ENCODE measurements at regions not wholly inside any gene's neighbourhood (a gene's known extent, or its start where the extent isn't known, plus 50 kb on each side); places are given as distances from the start of the nearest gene placed in this dataset.

DNA sequence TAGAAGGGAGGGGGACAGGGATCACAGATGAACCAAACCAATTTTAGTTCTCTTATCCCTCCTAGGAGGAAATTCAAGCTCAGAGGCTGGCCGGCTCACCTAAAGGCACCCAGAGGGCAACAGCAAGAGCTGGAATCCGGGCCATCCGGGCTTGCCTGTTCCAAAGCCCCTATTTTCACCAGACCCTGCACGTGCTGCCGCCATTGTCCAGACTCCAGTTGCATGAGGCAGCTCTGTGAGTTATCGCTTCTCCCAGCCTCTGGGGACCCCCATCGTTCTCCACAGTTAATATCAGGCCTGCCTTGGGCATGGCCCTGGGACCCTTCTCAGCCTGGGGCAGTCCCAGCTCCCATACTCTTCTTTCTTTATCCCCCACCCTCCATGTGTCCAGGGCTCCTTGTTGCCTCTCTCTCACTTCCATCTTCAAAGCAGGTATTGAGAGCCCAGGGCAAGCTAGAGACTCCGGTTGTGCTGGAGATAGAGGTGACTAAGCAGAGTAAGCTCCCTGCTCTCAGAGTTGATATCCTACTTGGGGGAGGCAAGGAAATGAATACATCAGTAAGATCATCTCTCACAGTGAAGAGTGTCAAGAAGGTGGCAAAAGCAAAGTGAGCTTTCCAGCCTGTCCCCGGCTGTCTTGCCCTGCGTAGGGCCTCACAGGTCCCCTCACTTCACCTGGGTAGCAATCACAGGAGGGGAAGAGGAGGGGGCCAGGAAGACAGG lies 322.8 kb downstream of the UACA start:
- Histone ChIP-seq H3K36me3 (ENCODE audit: control insufficient read depth, insufficient read depth, low read length) (no peaks in the 10 kb centered on the region), H3K4me3 (ENCODE audit: low read depth, low read length) (no peak overlapping the region), H3K9me3 (ENCODE audit: control insufficient read depth, insufficient read depth, low read length) (no peaks in the 10 kb centered on the region), H3K27me3 (ENCODE audit: control insufficient read depth, insufficient read depth, low read length) (no peaks in the 10 kb centered on the region; the same call in 1 of the 2 replicates), H3K9ac (ENCODE audit: low read depth, low read length) (no peak overlapping the region), H3K4me1 (ENCODE audit: control insufficient read depth, insufficient read depth, low read length) (peaks cover 11% of the 10 kb centered on the region), H3K27ac (ENCODE audit: low read depth, low read length) (no peak overlapping the region)

DNA sequence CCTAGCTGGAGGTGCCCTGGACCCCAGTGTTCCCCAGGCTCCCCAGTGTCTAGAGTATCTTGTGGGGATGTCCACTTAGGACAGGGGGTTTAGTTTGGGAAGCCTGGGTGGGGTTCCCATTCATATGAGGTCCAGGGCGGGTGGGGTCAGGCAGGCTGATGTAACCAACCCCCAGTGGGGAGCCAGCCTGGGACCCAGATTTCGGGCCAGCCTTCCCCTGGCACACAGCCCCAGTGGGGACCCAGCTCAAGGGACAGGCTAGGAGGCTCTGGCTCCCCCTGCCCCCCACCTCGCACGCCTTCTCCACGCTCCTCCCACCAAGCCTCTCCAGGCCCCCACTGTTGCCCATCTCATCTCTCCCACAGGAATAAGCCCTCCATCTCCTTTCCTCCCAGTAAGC lies 323.5 kb downstream of the UACA start:
- Histone ChIP-seq H3K9me3 (ENCODE audit: control insufficient read depth, insufficient read depth, low read length) (no peaks in the 10 kb centered on the region), H3K27ac (ENCODE audit: low read depth, low read length) (no peak overlapping the region), H3K4me1 (ENCODE audit: control insufficient read depth, insufficient read depth, low read length) (peaks cover 18% of the 10 kb centered on the region), H3K36me3 (ENCODE audit: control insufficient read depth, insufficient read depth, low read length) (no peaks in the 10 kb centered on the region), H3K27me3 (ENCODE audit: control insufficient read depth, insufficient read depth, low read length) (no peaks in the 10 kb centered on the region; the same call in 1 of the 2 replicates), H3K9ac (ENCODE audit: low read depth, low read length) (no peak overlapping the region), H3K4me3 (ENCODE audit: low read depth, low read length) (no peak overlapping the region)

DNA sequence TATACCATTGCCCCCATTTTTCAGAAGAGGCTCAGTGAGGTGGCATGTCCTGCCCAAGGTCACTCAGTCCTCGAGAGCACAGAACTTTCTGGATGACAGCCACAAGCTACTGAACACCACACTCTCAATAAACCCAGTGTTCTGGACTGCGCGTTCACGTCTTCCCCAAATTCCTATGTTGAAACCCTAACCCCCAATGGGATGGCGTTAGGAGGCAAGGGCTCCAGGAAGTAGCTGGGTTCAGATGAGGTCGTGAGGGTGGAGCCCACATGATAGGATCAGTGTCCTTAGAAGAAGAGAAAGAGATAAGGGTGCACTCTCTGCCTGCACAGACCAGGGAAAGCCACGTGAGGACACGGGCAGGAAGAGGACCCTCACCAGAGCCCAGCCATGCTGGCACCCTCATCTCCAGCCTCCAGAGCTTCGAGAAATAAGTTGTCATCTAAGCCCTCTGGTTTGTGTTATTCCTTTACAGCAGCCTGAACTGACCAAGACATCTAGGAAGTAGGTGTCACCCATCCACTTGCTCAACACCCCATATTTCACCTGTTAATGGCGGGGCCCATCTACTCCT lies 324.0 kb downstream of the UACA start:
- no peaks in the 10 kb centered on the region; the same call in 1 of the 2 replicates for H3K27me3 ChIP-seq (ENCODE audit: control insufficient read depth, insufficient read depth, low read length)
- H3K27ac ChIP-seq (ENCODE audit: low read depth, low read length), result no peak overlapping the region
- peaks cover 18% of the 10 kb centered on the region for H3K4me1 ChIP-seq (ENCODE audit: control insufficient read depth, insufficient read depth, low read length)
- H3K9ac ChIP-seq (ENCODE audit: low read depth, low read length), result no peak overlapping the region
- H3K4me3 ChIP-seq (ENCODE audit: low read depth, low read length), result no peak overlapping the region
- no peaks in the 10 kb centered on the region for H3K9me3 ChIP-seq (ENCODE audit: control insufficient read depth, insufficient read depth, low read length)
- no peaks in the 10 kb centered on the region for H3K36me3 ChIP-seq (ENCODE audit: control insufficient read depth, insufficient read depth, low read length)

DNA sequence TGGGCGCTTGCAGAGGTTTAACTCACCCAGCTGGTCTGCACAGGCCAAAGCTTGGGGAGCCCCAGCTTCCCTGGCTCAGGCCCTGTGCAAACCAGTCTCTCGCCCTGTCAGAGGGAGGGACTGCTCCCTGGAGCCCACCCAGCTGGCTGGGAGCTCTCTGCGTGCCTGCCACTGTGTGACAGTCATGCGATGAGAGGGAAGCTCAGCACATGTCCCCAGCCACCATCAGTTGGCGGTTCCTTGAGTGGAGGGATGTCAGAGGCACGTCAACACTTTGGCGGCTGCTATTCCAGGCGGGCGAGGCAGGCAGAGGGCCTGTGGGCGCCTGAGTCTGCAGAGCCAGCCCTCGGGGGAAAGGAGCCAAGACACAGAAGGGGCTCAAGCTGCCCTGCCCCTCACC lies 324.6 kb downstream of the UACA start:
- Histone ChIP-seq H3K27ac (ENCODE audit: low read depth, low read length) (no peak overlapping the region), H3K4me3 (ENCODE audit: low read depth, low read length) (no peak overlapping the region), H3K9ac (ENCODE audit: low read depth, low read length) (no peak overlapping the region), H3K27me3 (ENCODE audit: control insufficient read depth, insufficient read depth, low read length) (no peaks in the 10 kb centered on the region; the same call in 1 of the 2 replicates), H3K4me1 (ENCODE audit: control insufficient read depth, insufficient read depth, low read length) (peaks cover 13% of the 10 kb centered on the region), H3K36me3 (ENCODE audit: control insufficient read depth, insufficient read depth, low read length) (no peaks in the 10 kb centered on the region), H3K9me3 (ENCODE audit: control insufficient read depth, insufficient read depth, low read length) (no peaks in the 10 kb centered on the region)

DNA sequence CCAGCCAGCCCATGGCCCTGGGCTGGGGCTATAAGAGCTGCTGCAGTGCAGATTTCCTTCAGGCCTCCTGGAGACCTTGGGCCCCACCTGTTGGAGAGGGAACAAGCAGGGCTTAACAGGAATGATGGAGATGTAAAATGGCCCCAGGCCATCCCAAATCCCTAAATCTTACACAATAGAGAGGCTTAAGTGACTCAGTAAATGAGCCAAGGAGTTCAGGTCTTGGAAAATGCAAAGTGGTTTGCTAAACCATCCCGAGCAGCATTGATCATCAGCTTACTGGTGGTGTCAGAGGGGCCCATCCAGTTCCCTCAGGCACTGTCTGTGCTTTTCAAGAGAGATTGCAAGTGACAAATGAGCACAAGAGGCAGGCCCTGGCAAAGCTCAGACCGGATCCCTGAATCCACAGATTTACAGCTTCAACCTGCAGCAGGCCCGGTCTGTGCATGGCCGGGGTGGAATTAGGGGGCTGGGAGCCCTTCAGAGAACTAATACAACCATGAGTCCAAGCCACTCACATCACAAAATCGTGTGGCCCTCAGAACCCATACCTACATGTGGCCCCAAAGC lies 325.4 kb downstream of the UACA start:
- no peak overlapping the region for H3K9ac ChIP-seq (ENCODE audit: low read depth, low read length)
- H3K27ac ChIP-seq (ENCODE audit: low read depth, low read length), result peak overlapping the region; percentile 34
- H3K9me3 ChIP-seq (ENCODE audit: control insufficient read depth, insufficient read depth, low read length), result no peaks in the 10 kb centered on the region
- no peaks in the 10 kb centered on the region for H3K36me3 ChIP-seq (ENCODE audit: control insufficient read depth, insufficient read depth, low read length)
- no peak overlapping the region for H3K4me3 ChIP-seq (ENCODE audit: low read depth, low read length)
- peaks cover 7% of the 10 kb centered on the region; the same call in 1 of the 2 replicates for H3K4me1 ChIP-seq (ENCODE audit: control insufficient read depth, insufficient read depth, low read length)
- no peaks in the 10 kb centered on the region; the same call in 1 of the 2 replicates for H3K27me3 ChIP-seq (ENCODE audit: control insufficient read depth, insufficient read depth, low read length)

DNA sequence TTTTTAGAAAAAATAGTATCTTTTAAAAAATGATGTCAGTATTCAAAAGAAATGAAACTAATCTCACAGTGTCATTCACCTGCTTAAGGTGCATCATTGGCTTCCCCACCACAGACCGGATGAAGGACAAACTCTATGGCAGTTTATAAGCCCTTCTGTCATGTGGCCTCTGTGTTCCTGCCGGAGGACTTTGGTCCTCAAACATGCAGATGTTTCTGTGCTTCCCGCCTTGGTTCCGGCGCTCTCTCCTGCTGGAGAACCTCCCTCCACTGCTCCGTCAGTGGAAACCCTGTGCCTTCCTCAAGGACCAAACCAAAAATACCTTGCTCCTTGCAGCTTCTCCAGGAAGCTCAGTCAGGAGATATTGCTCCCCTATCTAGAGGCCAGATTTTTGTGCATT lies 326.3 kb downstream of the UACA start:
- Histone ChIP-seq H3K36me3 (ENCODE audit: control insufficient read depth, insufficient read depth, low read length) (no peaks in the 10 kb centered on the region), H3K9me3 (ENCODE audit: control insufficient read depth, insufficient read depth, low read length) (no peaks in the 10 kb centered on the region), H3K9ac (ENCODE audit: low read depth, low read length) (no peak overlapping the region), H3K27me3 (ENCODE audit: control insufficient read depth, insufficient read depth, low read length) (no peaks in the 10 kb centered on the region; the same call in 1 of the 2 replicates), H3K4me3 (ENCODE audit: low read depth, low read length) (no peak overlapping the region), H3K4me1 (ENCODE audit: control insufficient read depth, insufficient read depth, low read length) (peaks cover 7% of the 10 kb centered on the region; the same call in 1 of the 2 replicates), H3K27ac (ENCODE audit: low read depth, low read length) (no peak overlapping the region)

DNA sequence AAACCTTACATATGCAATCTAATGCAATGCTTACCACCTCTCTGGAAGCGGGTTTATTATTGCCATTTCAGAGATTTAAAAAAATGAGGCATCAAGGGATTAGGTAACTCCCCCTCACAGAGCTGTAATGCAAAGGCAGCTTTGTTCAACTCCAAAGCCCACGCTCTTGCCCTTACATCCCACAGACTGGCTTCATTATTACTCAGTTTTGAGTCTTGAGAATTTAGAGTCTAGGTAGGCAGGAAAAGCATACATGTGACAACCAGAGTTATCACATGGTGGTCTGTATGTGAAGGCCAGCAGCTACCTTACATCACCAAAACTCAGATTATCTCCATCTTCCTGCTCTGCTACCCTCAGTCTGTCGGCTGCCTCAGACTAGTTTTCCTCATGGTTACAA lies 326.9 kb downstream of the UACA start:
- peaks cover 7% of the 10 kb centered on the region; the same call in 1 of the 2 replicates for H3K4me1 ChIP-seq (ENCODE audit: control insufficient read depth, insufficient read depth, low read length)
- H3K27ac ChIP-seq (ENCODE audit: low read depth, low read length), result no peak overlapping the region
- H3K36me3 ChIP-seq (ENCODE audit: control insufficient read depth, insufficient read depth, low read length), result no peaks in the 10 kb centered on the region
- no peaks in the 10 kb centered on the region for H3K9me3 ChIP-seq (ENCODE audit: control insufficient read depth, insufficient read depth, low read length)
- no peak overlapping the region for H3K4me3 ChIP-seq (ENCODE audit: low read depth, low read length)
- no peak overlapping the region for H3K9ac ChIP-seq (ENCODE audit: low read depth, low read length)
- H3K27me3 ChIP-seq (ENCODE audit: control insufficient read depth, insufficient read depth, low read length), result no peaks in the 10 kb centered on the region

DNA sequence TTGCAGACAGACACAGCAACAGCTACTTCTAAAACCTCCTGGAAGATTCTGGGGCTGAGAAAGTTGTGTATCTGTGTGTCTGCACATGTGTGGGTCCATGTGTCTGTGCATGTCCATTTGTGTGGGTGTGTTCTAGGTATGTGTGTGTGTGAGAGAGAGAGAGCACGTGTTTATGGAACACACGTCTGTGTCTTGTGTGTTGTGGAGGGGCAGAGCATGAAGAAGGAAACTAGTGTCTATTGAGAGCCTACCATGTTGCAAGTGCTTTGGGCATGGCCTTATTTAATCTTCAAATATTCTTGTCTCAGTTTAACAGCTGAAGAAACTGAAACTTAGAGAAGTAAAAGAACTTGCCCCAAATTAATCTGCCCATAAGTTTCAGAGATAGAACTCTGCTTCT lies 327.5 kb downstream of the UACA start:
- H3K27ac ChIP-seq (ENCODE audit: low read depth, low read length), result no peak overlapping the region
- no peaks in the 10 kb centered on the region for H3K9me3 ChIP-seq (ENCODE audit: control insufficient read depth, insufficient read depth, low read length)
- H3K36me3 ChIP-seq (ENCODE audit: control insufficient read depth, insufficient read depth, low read length), result no peaks in the 10 kb centered on the region
- H3K27me3 ChIP-seq (ENCODE audit: control insufficient read depth, insufficient read depth, low read length), result no peaks in the 10 kb centered on the region
- no peak overlapping the region for H3K4me3 ChIP-seq (ENCODE audit: low read depth, low read length)
- H3K4me1 ChIP-seq (ENCODE audit: control insufficient read depth, insufficient read depth, low read length), result peaks cover 7% of the 10 kb centered on the region; the same call in 1 of the 2 replicates
- no peak overlapping the region for H3K9ac ChIP-seq (ENCODE audit: low read depth, low read length)

DNA sequence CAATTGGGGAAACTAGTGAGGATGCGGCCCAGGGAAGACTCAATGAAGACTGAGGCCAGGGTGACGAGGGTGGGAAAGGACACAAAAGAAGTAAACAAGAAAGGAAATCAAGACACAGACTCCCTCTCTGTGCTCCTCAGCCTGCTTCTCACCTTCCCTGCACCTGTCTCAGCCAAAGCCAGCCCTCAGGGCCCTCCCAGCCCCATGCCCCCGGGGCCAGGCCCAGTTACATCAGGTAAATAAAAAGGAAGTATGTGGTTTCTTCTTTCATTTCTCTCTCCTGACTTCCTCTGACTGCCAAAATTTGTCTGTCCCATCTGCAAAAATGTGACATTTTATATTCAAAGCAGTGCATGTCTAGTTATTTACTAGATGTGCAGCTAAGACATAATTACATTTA lies 328.0 kb downstream of the UACA start:
- Histone ChIP-seq H3K9ac (ENCODE audit: low read depth, low read length) (no peak overlapping the region), H3K27ac (ENCODE audit: low read depth, low read length) (no peak overlapping the region), H3K36me3 (ENCODE audit: control insufficient read depth, insufficient read depth, low read length) (no peaks in the 10 kb centered on the region), H3K9me3 (ENCODE audit: control insufficient read depth, insufficient read depth, low read length) (no peaks in the 10 kb centered on the region), H3K4me3 (ENCODE audit: low read depth, low read length) (no peak overlapping the region), H3K4me1 (ENCODE audit: control insufficient read depth, insufficient read depth, low read length) (peaks cover 7% of the 10 kb centered on the region; the same call in 1 of the 2 replicates), H3K27me3 (ENCODE audit: control insufficient read depth, insufficient read depth, low read length) (no peaks in the 10 kb centered on the region)

DNA sequence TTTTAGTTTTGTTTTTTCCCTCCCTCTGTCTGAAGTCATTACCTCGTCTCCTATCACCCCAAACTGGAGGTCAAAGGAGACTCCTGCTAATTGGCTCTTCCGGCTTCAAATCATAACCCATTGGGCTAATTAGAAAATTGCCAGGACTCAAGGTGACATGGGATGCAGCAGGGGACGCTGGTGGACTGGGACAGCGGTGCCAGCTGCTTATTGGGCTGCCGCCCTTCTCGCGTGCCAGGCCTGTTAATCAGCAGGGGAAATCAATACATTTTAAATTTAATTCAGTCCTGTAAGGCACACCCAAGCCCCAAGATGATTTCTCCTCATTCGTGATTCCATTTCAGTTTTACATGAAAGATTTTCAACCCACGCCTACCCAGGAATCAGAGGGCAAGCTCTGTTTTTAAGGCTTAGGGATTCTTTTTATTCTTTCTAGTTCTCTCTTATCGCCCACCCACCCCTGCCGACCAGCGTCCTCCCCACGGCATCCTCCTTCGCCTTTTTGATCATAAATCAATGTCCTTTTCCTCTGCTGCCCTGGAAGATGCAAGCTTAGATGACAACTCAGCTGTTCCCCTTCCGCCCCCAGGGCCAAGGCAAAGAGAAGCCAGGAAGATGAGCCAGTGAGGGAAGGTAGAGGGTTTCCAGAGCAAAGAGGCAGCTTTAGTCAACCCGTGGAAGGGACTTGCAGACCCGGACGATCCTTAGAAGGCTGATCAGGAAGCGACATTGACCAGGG lies 329.6 kb downstream of the UACA start:
- no peak overlapping the region for H3K4me3 ChIP-seq (ENCODE audit: low read depth, low read length)
- no peaks in the 10 kb centered on the region for H3K27me3 ChIP-seq (ENCODE audit: control insufficient read depth, insufficient read depth, low read length)
- no peak overlapping the region for H3K27ac ChIP-seq (ENCODE audit: low read depth, low read length)
- no peak overlapping the region for H3K9ac ChIP-seq (ENCODE audit: low read depth, low read length)
- no peaks in the 10 kb centered on the region for H3K36me3 ChIP-seq (ENCODE audit: control insufficient read depth, insufficient read depth, low read length)
- no peaks in the 10 kb centered on the region for H3K9me3 ChIP-seq (ENCODE audit: control insufficient read depth, insufficient read depth, low read length)
- peaks cover 7% of the 10 kb centered on the region; the same call in 1 of the 2 replicates for H3K4me1 ChIP-seq (ENCODE audit: control insufficient read depth, insufficient read depth, low read length)

Data from HUES48 (cell line).